Amygdala (tissue), 56 donors: ENCODE measurements at regions not wholly inside any gene's neighbourhood (a gene's known extent, or its start where the extent isn't known, plus 50 kb on each side); places are given as distances from the start of the nearest gene placed in this dataset.
"Not testable (repeated sequence)": the region's sequence is repeated elsewhere in the genome, so short reads cannot be mapped to it uniquely, and the experiment has no call there.

Experiments
- DNase-seq, 56 donors: peaks; one replicate each; lab custom pipeline; 2025; lab: John Stamatoyannopoulos, UW

- DNase-seq = peak in 44 of 56 donors; percentile 3 to 81 (median 19)
These were observed 94.9 kb downstream of the LYZL2 start for GRCh38 chr10:30534465-30535144.

DNA sequence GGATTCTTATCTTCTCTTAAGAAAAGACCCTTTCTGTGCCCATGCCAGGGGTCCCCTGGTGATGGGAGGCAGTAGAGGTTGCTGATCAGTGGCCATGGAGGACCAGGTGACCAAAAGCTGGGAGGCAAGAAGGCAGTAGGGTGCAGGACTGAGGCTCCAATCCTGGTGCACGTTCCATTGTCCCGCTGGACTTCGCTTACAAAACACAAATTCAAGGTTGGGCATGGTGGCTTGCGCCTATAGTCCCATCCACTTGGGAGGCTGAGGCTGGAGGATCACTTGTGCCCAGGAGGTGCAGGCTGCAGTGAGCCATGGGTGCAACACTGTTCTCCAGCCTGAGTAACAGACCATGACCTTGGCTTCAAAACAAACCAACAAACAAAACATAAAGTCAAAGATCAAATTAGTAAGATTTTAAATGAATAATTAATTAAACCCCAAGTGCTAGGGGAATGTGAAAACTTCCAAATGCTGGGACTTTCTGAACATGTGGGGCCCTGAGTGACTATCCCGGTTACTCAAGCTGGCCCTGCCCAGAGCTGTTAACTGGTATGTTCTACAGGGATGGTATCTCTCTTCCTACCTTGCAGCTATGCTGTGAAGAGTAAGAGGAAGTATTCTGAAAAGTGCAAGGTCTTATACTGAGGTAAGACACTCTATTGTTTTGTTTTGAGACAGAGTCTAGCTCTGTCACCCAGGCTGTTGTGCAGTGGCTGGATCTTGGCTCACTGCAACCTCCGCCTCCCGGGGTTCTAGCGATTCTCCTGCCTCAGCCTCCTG is 97.6 kb downstream of the LYZL2 start:
- no peak for DNase-seq

DNA sequence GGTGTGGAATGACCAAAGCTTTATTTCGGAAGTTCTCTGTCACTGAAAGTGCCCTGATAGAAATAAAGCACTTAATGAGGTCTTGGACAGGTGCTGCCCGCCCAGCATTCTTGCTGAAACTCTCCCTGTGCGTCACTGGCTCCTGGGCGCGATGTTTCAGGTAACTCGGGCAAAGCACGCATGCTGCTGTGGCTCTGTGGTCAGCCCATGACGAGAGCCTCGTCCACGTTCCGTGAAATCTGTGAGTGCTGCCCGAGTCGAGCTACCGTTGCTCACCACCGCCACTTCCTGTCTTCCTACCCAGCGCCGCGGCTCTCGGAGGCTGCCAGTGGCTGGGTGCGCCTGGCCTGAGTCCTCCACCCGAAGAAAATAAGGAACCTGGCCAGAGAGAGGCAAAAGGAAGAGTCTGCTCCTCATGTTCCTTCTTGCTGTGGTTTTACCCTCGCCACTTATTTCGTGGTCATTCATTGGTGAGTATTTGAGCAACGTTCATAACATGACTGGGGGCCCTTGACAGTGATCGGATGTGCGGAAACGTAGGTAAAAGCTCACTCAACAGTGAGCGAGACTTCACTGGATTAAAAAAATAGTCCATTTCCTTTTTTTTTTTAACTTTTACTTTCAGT is 95.5 kb downstream of the MAP3K8 start:
- DNase-seq = peak in 34 of 56 donors; percentile 2 to 58 (median 20)

- DNase-seq = no peak
These were observed 94.4 kb downstream of the MAP3K8 start for GRCh38 chr10:30528429-30528786.

- no peak for DNase-seq
These were observed 93.8 kb downstream of the MAP3K8 start for GRCh38 chr10:30527623-30528428.

- DNase-seq = not testable (repeated sequence)
These were observed 88.7 kb downstream of the MAP3K8 start for GRCh38 chr10:30522661-30523078.

- no peak for DNase-seq
These were observed 84.9 kb downstream of the MAP3K8 start for GRCh38 chr10:30518907-30519306.
